ENCODE measurements at regions not wholly inside any gene's neighbourhood (a gene's known extent, or its start where the extent isn't known, plus 50 kb on each side); places are given as distances from the start of the nearest gene placed in this dataset.

- Histone ChIP-seq H3K4me1 (ENCODE audit: insufficient read depth, low read length) (no peaks in the 10 kb centered on the region), H3K4me3 (replicated peaks in 1 of 3; ENCODE audit: insufficient read depth in 1 of 3, low read depth in 2 of 3, low read length in 3 of 3) (no peak overlapping the region), H2AFZ (ENCODE audit: low read length) (no peak overlapping the region), H3K27ac (ENCODE audit: extremely low read length, insufficient read depth, low read length) (no peak overlapping the region), H3K9me3 (ENCODE audit: low read length) (no peaks in the 10 kb centered on the region), H4K20me1 (ENCODE audit: insufficient read depth, low read length) (no peaks in the 10 kb centered on the region), H3K27me3 (ENCODE audit: control insufficient read depth in 1 of 2, insufficient read depth in 2 of 2, low read length in 2 of 2) (peaks cover 0 to 14% of the 10 kb centered on the region in 2 experiments; a peak in 2 of 5 replicates), H3K9ac (ENCODE audit: insufficient read depth, low read depth, low read length) (no peak overlapping the region), H3K36me3 (replicated peaks in 1 of 2; ENCODE audit: control insufficient read depth in 1 of 2, insufficient read depth in 2 of 2, low read length in 2 of 2) (no peaks in the 10 kb centered on the region), H3K4me2 (ENCODE audit: low read depth, low read length) (no peak overlapping the region), H3K79me2 (ENCODE audit: insufficient read depth, low read length) (no peaks in the 10 kb centered on the region)
- in situ Hi-C loops (cut with HindIII; ENCODE audit: extremely low pct_ligation_motif_present, low pct_unique_long_range_greater_than_20kb) (no loop called here), intact Hi-C loops (cut with micrococcal nuclease; ENCODE audit: unreplicated experiment) (no loop called here)
- ChIA-PET CTCF (ENCODE audit: low intra/inter-chr PET ratio, low total read pairs) (no interaction called here), POLR2A (no interaction called here)
- peak; percentile 72 for ATAC-seq
- no TSS peak for BruUV-seq (replicated peaks)
- 17% methylated on average over 6 of the region's 6 CpGs for WGBS (ENCODE audit: low lambda C conversion rate)
- FAIRE-seq: no peak
- peak; percentile 20 for DNase-seq (ENCODE audit: low spot score)
- no peak for TF ChIP-seq ZSCAN20 (CRISPR knock-in tag; IDR thresholded peaks at IDR 0.05; ENCODE audit: borderline replicate concordance)
- TF ChIP-seq ZNF260 (CRISPR knock-in tag; IDR thresholded peaks at IDR 0.05; ENCODE audit: borderline replicate concordance, low read depth): no peak
- no peak for TF ChIP-seq KDM5B (CRISPR knock-in tag; IDR thresholded peaks at IDR 0.05; ENCODE audit: borderline replicate concordance)
- TF ChIP-seq IRF2 (CRISPR knock-in tag; IDR thresholded peaks at IDR 0.05): no peak
- TF ChIP-seq ZNF709 (CRISPR knock-in tag; IDR thresholded peaks at IDR 0.05): no peak
- peak; percentile 42; the same call in 1 of the 2 replicates for TF ChIP-seq CEBPG (CRISPR knock-in tag; IDR thresholded peaks at IDR 0.05)
- no peak for TF ChIP-seq ZNF615 (CRISPR knock-in tag; IDR thresholded peaks at IDR 0.05; ENCODE audit: borderline replicate concordance)
- TF ChIP-seq POLR2AphosphoS5 (IDR thresholded peaks at IDR 0.05; ENCODE audit: low read depth, low read length): no peak
- TF ChIP-seq ZNF766 (CRISPR knock-in tag; IDR thresholded peaks at IDR 0.05; ENCODE audit: borderline replicate concordance): no peak
- TF ChIP-seq, protein P1, sequence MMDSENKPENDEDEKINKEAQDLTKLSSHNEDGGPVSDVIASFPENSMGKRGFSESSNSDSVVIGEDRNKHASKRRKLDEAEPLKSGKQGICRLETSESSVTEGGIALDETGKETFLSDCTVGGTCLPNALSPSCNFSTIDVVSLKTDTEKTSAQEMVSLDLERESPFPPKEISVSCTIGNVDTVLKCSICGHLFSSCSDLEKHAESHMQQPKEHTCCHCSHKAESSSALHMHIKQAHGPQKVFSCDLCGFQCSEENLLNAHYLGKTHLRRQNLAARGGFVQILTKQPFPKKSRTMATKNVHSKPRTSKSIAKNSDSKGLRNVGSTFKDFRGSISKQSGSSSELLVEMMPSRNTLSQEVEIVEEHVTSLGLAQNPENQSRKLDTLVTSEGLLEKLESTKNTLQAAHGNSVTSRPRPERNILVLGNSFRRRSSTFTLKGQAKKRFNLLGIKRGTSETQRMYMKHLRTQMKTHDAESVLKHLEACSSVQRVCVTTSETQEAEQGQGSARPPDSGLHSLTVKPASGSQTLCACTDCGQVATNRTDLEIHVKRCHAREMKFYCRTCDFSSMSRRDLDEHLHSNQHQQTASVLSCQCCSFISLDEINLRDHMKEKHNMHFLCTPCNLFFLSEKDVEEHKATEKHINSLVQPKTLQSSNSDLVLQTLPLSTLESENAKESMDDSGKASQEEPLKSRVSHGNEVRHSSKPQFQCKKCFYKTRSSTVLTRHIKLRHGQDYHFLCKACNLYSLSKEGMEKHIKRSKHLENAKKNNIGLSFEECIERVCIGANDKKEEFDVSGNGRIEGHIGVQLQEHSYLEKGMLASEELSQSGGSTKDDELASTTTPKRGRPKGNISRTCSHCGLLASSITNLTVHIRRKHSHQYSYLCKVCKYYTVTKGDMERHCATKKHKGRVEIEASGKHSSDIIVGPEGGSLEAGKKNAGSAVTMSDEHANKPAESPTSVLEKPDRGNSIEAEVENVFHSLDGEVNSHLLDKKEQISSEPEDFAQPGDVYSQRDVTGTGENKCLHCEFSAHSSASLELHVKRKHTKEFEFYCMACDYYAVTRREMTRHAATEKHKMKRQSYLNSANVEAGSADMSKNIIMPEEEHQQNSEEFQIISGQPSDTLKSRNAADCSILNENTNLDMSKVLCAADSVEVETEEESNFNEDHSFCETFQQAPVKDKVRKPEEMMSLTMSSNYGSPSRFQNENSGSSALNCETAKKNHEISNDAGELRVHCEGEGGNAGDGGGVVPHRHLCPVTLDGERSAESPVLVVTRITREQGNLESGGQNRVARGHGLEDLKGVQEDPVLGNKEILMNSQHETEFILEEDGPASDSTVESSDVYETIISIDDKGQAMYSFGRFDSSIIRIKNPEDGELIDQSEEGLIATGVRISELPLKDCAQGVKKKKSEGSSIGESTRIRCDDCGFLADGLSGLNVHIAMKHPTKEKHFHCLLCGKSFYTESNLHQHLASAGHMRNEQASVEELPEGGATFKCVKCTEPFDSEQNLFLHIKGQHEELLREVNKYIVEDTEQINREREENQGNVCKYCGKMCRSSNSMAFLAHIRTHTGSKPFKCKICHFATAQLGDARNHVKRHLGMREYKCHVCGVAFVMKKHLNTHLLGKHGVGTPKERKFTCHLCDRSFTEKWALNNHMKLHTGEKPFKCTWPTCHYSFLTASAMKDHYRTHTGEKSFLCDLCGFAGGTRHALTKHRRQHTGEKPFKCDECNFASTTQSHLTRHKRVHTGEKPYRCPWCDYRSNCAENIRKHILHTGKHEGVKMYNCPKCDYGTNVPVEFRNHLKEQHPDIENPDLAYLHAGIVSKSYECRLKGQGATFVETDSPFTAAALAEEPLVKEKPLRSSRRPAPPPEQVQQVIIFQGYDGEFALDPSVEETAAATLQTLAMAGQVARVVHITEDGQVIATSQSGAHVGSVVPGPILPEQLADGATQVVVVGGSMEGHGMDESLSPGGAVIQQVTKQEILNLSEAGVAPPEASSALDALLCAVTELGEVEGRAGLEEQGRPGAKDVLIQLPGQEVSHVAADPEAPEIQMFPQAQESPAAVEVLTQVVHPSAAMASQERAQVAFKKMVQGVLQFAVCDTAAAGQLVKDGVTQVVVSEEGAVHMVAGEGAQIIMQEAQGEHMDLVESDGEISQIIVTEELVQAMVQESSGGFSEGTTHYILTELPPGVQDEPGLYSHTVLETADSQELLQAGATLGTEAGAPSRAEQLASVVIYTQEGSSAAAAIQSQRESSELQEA (CRISPR knock-in tag; IDR thresholded peaks at IDR 0.05; ENCODE audit: not compliant biosample characterization): no peak
- TF ChIP-seq CBFB (CRISPR knock-in tag; IDR thresholded peaks at IDR 0.05): no peak
- TF ChIP-seq RARA (CRISPR knock-in tag; IDR thresholded peaks at IDR 0.05): no peak
- TF ChIP-seq ARID5B (CRISPR knock-in tag; IDR thresholded peaks at IDR 0.05): no peak
- TF ChIP-seq, protein P2, sequence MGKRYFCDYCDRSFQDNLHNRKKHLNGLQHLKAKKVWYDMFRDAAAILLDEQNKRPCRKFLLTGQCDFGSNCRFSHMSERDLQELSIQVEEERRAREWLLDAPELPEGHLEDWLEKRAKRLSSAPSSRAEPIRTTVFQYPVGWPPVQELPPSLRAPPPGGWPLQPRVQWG (CRISPR knock-in tag; IDR thresholded peaks at IDR 0.05; ENCODE audit: borderline replicate concordance, low read depth): no peak
Measured at GRCh38 chr5:10145923-10146401, 103.7 kb downstream of the ATPSCKMT start.
